GM12878 (cell line): ENCODE measurements at regions not wholly inside any gene's neighbourhood (a gene's known extent, or its start where the extent isn't known, plus 50 kb on each side); places are given as distances from the start of the nearest gene placed in this dataset.

Source experiments
- ATAC-seq: fragments of 200-7000 bp; cut with Tn5 transposase; 3 replicates; pipeline ENCODE4 v1.9.1; 2020; ENCODE audit warnings: mild to moderate bottlenecking, moderate library complexity
- BruUV-seq: library from RNA; stranded (reverse); fragments of 400-500 nt; replicated peaks from 2 replicates; lab custom pipeline; 2021; lab: Mats Ljungman, UMichigan
- CTCF ChIA-PET: fragments of 300-600 bp; sonication (Branson Sonifier 250); formaldehyde crosslinking; extraction: SDS; loops from one replicate; lab custom pipeline; 2021; ENCODE audit warnings: inconsistent platforms; lab: Yijun Ruan, JAX
- POLR2A ChIA-PET: fragments of 350-600 bp; formaldehyde crosslinking; extraction: SDS; loops from one replicate; lab custom pipeline; 2021; ENCODE audit warnings: inconsistent platforms; lab: Charles Lee
- RAD21 ChIA-PET: fragments of 300-600 bp; sonication (Branson Sonifier 250); formaldehyde crosslinking; loops from one replicate; lab custom pipeline; 2023; ENCODE audit warnings: antibody characterized with exemption; ENCODE audit not compliant: unreplicated experiment; lab: Charles Lee
- SMC1A ChIA-PET: fragments of 300-600 bp; sonication (Branson Sonifier 250); formaldehyde crosslinking; loops from one replicate; lab custom pipeline; 2023; ENCODE audit not compliant: unreplicated experiment, uncharacterized antibody; lab: Charles Lee
- DNase-seq: peaks from one replicate; pipeline ENCODE4 v3.0.0-alpha.2; 2011; ENCODE audit warnings: low read depth, low spot score
- FAIRE-seq: peaks from 3 replicates; lab custom pipeline; 2011; peaks lifted over from hg19 to GRCh38; lab: Jason Lieb, UNC
- H2AFZ ChIP-seq: 2 replicates; pipeline ENCODE4 v1.6.0; 2011; ENCODE audit warnings: low read depth, low read length, control low read depth; ENCODE audit not compliant: control insufficient read depth
- H3K27ac ChIP-seq: 2 replicates; pipeline ENCODE4 v1.5.1; 2011; ENCODE audit warnings: control low read depth; ENCODE audit not compliant: control insufficient read depth, insufficient read depth
- H3K27me3 ChIP-seq, 2 experiments: replicated peaks in 1 of 2; 2 replicates each; pipeline versions ENCODE4 v1.6.0 to v1.6.1; 2011; ENCODE audit warnings: low read length in 1 of 2; ENCODE audit not compliant: control insufficient read depth in 2 of 2, insufficient read depth in 2 of 2
- H3K36me3 ChIP-seq, 2 experiments: 2 replicates each; pipeline ENCODE4 v1.5.1; 2011; ENCODE audit warnings: low read length in 1 of 2; ENCODE audit not compliant: control insufficient read depth in 2 of 2, insufficient read depth in 2 of 2
- H3K4me1 ChIP-seq: 2 replicates; pipeline ENCODE4 v1.6.1; 2011; ENCODE audit warnings: mild to moderate bottlenecking, low read length, moderate library complexity, mixed read lengths; ENCODE audit not compliant: control insufficient read depth, insufficient read depth
- H3K4me2 ChIP-seq: 2 replicates; pipeline ENCODE4 v1.6.0; 2011; ENCODE audit warnings: control low read depth; ENCODE audit not compliant: control insufficient read depth, insufficient read depth
- H3K4me3 ChIP-seq: fragments of 200-600 bp; sonication (generic); 2 replicates; pipeline ENCODE4 v1.5.1; 2016
- H3K79me2 ChIP-seq: 2 replicates; pipeline ENCODE4 v1.6.0; 2011; ENCODE audit warnings: low read length; ENCODE audit not compliant: control insufficient read depth, insufficient read depth
- H3K9ac ChIP-seq: 2 replicates; pipeline ENCODE4 v1.8.0; 2011; ENCODE audit warnings: low read length, control low read depth, mixed read lengths; ENCODE audit not compliant: control insufficient read depth, insufficient read depth
- H3K9me3 ChIP-seq: replicated peaks from 3 replicates; pipeline ENCODE4 v1.5.1; 2011; ENCODE audit warnings: mild to moderate bottlenecking, low read length; ENCODE audit not compliant: control insufficient read depth, insufficient read depth
- H4K20me1 ChIP-seq: 2 replicates; pipeline ENCODE4 v1.6.0; 2011; ENCODE audit not compliant: control insufficient read depth, insufficient read depth
- EED ChIP-seq: sonication (generic); IDR thresholded peaks from 2 replicates; pipeline ENCODE4 v1.6.1; 2016; ENCODE audit warnings: antibody characterized with exemption, low read depth
- EZH2 ChIP-seq: IDR thresholded peaks from 2 replicates; pipeline ENCODE4 v1.6.1; 2012; ENCODE audit warnings: low read depth, mild to moderate bottlenecking, control low read depth, inconsistent platforms, low read length, borderline replicate concordance; ENCODE audit not compliant: control insufficient read depth
- JUND ChIP-seq: IDR thresholded peaks from 2 replicates; pipeline ENCODE4 v1.6.1; 2012; ENCODE audit warnings: low read depth, mild to moderate bottlenecking, low read length, improper control_type of control experiment, moderate library complexity
- NBN ChIP-seq: fragments of 450-650 bp; IDR thresholded peaks from 2 replicates; pipeline ENCODE4 v1.6.1; 2016
- POLR2A ChIP-seq: IDR thresholded peaks from 2 replicates; pipeline ENCODE4 v1.6.1; 2011; ENCODE audit warnings: low read depth, mild to moderate bottlenecking, low read length
- POU2F2 ChIP-seq: IDR thresholded peaks from 3 replicates; pipeline ENCODE4 v1.6.1; 2011; ENCODE audit warnings: low read depth, mild to moderate bottlenecking, low read length, borderline replicate concordance
- RELA ChIP-seq: fragments of 450-650 bp; IDR thresholded peaks from 2 replicates; pipeline ENCODE4 v1.8.0; 2014; ENCODE audit warnings: borderline replicate concordance; ENCODE audit not compliant: partially characterized antibody
- SMAD5 ChIP-seq: IDR thresholded peaks from 2 replicates; pipeline ENCODE4 v1.6.1; 2016; ENCODE audit warnings: antibody characterized with exemption, low read depth
- STAT3 ChIP-seq: IDR thresholded peaks from 2 replicates; pipeline ENCODE4 v1.6.1; 2011; ENCODE audit warnings: low read depth, low read length, improper control_type of control experiment
- SUPT20H ChIP-seq: IDR thresholded peaks from 2 replicates; pipeline ENCODE4 v1.6.1; 2011; ENCODE audit warnings: low read depth, mild to moderate bottlenecking, low read length, moderate library complexity, borderline replicate concordance; ENCODE audit not compliant: control insufficient read depth
- in situ Hi-C: fragments of 300-500 bp; cut with MboI; formaldehyde crosslinking; loops from 9 replicates; pipeline ENCODE4 v1.14.3; 2018; ENCODE audit warnings: mixed read lengths
- intact Hi-C: fragments of 100-400 bp; cut with micrococcal nuclease; formaldehyde crosslinking; loops from one replicate; pipeline ENCODE4 v1.14.2; 2022; ENCODE audit not compliant: unreplicated experiment
- TF ChIP-seq, protein P1 (sequence below): IDR thresholded peaks from 2 replicates; pipeline ENCODE4 v1.6.1; 2012; ENCODE audit warnings: low read length, inconsistent platforms

DNA sequence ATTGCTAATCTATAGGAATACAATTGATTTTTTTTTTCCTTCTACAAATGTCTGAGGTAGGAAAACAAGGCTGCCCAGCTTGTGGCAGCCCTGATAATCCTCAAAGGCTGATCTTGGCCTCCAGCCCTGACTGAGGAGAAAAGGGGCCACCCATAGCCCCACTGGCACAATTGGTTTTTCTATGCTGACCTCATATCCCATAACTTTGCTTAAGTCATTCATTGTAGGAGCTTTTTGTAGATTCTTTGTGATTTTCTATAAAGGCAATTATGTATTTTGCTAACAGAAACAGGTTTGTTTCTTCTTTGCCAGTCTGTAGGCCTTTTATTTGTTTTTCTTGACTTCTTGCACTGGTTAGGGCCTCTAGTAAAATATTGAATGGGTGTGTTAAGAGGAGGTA is 80.2 kb upstream of the C15orf39 start:
- no peaks in the 10 kb centered on the region for H4K20me1 ChIP-seq
- no TSS peak for BruUV-seq
- ChIA-PET SMC1A (interaction anchor here (1.0 kb wide), 2 partner anchors 8 to 78 kb away, joined by 3 read pairs; no protein-coding TSS in a partner anchor), RAD21 (no interaction called here), CTCF (no interaction called here), POLR2A (no interaction called here)
- no peak overlapping the region for H3K27ac ChIP-seq
- H2AFZ ChIP-seq: no peak overlapping the region
- no peak for FAIRE-seq
- in situ Hi-C loops: no loop called here
- no peaks in the 10 kb centered on the region; the same call in 2 of the 3 replicates for H3K9me3 ChIP-seq
- no peak overlapping the region for H3K4me3 ChIP-seq
- H3K4me2 ChIP-seq: no peak overlapping the region
- H3K36me3 ChIP-seq: no peaks in the 10 kb centered on the region
- no peak overlapping the region for H3K9ac ChIP-seq
- TF ChIP-seq STAT3: no peak
- TF ChIP-seq NBN: no peak
- TF ChIP-seq EED: no peak
- no peak for TF ChIP-seq POU2F2
- TF ChIP-seq SMAD5: no peak
- no peak for TF ChIP-seq POLR2A
- TF ChIP-seq EZH2: no peak
- TF ChIP-seq RELA: no peak
- no peak for TF ChIP-seq SUPT20H
- TF ChIP-seq, protein P1, sequence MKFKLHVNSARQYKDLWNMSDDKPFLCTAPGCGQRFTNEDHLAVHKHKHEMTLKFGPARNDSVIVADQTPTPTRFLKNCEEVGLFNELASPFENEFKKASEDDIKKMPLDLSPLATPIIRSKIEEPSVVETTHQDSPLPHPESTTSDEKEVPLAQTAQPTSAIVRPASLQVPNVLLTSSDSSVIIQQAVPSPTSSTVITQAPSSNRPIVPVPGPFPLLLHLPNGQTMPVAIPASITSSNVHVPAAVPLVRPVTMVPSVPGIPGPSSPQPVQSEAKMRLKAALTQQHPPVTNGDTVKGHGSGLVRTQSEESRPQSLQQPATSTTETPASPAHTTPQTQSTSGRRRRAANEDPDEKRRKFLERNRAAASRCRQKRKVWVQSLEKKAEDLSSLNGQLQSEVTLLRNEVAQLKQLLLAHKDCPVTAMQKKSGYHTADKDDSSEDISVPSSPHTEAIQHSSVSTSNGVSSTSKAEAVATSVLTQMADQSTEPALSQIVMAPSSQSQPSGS: no peak
- no peak for TF ChIP-seq JUND
- ATAC-seq: no peak
- intact Hi-C loops: no loop called here
- H3K27me3 ChIP-seq: no peaks in the 10 kb centered on the region
- H3K4me1 ChIP-seq: peaks cover 30% of the 10 kb centered on the region
- no peak for DNase-seq
- no peaks in the 10 kb centered on the region for H3K79me2 ChIP-seq
